NCI-H2081 treated with DMSO at 0.1 percent for 48 hours (cell line): ENCODE measurements at regions not wholly inside any gene's neighbourhood (a gene's known extent, or its start where the extent isn't known, plus 50 kb on each side); places are given as distances from the start of the nearest gene placed in this dataset.

Source experiments
- DNase-seq: peaks from one replicate; lab custom pipeline; 2025; lab: John Stamatoyannopoulos, UW

DNA sequence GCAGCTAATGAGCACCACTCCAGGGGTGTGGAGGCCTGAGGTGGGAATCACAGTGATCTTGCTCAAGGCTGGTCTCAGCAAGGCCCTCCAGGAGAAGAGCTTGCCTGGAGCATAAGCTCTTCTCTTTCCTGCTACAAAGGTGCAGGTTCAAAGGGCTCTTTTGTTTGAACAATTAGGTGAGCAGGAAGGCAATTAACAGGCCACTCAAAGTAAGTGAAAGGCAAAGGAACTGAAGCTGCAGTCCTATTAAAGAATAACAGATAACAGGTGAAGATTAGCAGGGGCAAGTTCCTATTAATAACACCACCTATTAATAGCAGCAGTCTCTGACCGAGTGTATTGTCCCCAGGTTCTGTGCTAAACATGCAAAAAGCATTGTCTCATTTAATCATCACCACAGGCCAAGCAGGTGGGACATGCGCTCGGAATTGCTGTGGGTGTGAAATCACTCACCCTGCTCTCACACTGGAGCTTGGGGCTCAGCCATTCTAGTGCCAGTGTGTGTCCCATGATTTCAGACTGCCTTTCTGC is 113.8 kb downstream of the RHOU start:
- DNase-seq = no peak

DNA sequence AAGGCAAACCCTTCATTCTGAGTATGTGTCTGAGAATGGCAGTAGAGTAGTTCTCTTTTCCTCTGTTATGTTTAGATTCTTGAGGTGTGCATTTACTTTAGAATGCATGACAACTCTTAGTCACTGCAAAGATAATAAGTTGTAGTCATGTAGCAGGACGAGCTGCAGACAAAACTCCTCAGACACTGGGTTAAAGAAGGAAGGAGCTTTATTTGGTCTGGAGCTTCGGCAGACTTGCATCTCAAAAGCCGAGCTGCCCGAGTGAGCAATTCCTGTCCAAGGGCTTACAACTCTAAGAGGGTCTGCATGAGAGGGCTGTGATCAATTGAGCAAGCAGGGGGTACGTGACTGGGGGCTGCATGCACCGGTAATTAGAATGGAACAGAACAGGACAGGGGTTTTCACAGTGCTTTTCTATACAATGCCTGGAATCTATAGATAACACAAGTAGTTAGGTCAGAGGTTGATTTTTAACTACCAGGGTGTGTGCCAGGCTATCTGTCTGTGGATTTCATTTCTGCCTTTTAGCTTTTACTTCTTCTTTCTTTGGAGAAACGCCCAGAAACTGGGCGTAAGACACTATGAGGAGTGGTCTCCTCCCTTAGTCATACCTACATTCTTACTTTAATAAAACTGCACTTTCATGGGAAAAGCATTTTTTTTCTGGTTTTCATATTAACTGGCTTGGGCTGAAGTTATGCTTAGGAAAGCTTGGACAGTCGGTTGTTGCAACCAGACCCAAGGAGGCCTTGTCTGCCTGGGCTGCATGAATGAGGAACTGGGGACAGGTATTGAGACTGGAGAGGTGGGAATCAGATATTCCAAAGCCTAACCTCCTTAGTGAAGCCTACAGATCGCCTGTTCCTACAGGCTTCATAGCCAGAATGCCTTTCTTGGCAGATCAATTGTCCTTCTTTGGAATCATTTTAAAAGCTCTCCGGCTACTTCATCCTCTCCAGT is 115.1 kb downstream of the RHOU start:
- DNase-seq = no peak

DNA sequence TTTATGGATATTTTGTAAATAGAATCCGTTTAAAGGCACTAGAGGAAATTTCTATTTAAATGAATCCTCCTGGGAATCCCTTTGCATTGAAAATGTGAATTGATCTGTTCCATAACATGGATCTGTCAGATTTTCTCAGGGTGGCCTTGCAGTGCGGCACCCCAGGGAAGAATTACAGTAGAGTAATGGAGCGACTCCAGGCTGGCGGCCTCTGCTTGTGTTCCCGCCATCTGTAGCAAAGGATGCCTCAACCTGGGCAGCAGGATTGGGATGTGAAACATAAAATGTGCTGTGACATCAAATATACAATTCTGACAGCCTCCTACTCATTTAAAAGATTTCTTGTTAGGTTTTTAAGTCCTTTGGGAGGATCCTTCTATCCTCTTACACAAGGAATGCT is 115.9 kb downstream of the RHOU start:
- no peak for DNase-seq

DNA sequence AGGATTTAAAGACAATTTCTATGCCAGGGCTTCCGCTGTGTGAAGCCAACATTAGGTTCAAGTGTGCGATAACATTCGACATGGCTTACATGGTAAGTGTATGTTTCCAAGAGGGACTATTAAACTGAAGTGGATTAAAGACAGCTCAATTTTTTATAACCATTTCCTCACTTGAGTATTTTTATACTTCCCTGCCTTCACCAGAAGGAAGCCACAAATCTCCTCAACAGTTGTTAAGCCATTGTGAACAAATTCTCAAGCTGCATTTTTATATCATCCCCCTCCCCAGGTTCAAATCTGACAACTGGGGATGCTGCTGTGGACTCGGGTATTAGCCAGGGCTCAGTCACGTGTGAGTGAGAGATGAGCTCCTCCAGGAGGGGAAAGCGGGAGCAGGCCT is 116.3 kb downstream of the RHOU start:
- DNase-seq = no peak

DNA sequence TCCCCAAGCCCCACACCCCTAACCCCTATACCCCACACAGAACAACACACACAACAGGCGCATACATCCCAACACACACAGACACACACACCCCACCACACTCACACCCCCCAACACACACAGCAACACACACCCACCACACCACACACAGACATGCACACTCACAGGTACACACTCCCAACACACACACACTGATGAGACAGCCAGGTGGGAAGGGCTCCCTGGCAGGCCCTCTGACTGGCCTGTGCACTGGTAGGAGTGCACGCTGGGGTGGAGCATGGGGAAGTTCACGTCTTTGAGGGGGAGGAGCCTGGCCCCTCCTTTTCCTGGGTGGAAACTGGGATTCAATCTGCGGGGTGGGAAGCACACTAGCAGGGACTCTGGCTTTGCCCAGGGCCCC is 116.7 kb downstream of the RHOU start:
- DNase-seq = no peak

DNA sequence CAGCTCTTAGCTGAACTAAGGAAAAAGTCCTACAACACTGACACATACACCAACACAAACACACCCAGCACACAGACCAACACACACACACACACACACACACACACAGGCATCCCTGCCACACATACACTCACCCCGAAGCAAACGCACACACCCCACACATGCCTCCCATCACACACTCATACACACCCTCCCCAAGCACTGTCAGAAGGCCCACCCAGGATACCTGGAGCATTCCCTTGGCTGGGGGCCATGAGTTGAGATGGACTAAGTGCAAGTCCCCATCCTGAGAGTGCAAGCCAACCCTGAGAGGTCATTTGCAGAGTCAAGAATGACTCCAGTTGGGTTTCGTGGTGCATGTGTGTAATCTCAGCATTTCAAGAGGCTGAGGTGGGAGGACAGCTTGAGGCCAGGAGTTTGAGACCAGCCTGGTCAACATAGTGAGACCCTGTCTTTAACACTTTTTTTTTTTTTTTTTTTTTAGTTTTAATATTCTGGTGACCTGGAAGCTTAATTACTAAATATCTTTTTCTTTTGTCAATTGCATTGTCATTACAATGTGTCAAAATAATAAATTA is 117.3 kb downstream of the RHOU start:
- DNase-seq = no peak

DNA sequence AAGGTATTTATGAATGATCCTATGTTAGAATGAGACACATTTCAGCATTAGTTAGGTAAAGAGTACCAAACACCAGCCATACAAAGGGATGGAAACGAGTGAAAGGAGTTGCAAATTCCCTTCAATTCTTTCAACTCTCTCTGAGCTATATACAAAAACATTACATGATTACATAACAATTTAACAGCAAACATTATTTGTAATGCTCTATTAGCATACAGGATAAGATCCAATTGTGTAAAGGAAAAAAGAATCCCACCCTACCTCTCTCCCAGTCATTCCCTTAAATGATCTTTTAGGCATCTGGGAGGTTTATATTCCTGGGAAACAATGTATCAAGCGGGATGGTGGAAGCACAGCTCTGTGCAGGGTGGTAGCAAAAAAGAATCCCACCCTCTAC is 117.9 kb downstream of the RHOU start:
- DNase-seq = no peak

DNA sequence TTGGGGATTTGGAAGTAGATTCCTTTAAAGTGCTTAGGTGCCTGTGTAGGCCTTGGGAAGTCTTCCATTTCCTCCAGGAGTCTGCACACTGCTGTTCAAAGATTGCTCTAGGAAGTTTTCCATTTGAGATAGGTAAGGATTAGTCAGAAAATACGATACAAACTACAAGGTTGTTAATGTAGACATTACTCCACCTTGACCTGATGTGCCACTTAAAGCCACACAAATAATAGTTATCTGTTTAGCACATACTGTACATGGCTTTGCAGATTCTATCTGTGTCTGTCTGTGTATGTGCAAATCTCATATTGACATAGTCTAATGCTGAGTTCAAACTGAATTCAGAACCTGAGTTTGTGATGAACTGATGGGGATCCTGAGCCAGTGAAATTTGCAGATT is 118.4 kb downstream of the RHOU start:
- no peak for DNase-seq

DNA sequence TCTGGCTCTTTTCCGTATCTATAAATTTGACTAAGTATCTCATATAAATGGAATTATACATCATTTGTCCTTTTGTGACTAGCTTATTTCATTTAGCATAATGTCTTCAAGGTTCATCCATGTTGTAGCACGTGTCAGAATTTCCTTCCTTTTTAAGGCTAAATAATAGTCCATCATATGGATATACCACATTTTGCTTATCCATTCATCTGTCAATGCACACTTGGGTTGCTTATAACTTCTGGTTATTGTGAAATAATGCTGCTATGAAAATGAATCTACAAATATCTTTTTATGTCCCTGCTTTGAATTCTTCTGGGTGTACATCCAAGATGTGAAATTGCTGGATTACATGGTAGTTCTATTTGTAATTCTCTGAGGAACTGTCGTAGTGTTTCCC is 119.6 kb downstream of the RHOU start:
- no peak for DNase-seq

DNA sequence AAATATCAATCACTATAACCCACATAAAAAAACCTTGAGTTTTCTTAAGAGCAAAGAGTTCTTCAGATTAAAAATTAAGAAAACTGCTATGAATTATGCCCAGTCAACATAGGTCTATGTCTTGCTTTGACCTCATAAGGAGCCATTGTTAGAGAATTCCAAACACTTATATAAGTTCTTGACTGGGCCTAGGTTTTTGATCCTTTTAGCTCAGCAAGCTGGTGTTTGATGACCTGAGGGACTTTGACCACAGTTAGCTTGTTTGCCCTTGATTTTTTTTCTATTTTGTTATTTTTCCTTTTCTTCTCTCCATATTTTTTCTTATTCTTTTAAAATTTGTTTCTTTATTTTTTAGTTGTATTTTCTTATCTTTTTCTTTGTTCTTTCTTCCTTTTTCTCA is 122.3 kb downstream of the RHOU start:
- DNase-seq = no peak

DNA sequence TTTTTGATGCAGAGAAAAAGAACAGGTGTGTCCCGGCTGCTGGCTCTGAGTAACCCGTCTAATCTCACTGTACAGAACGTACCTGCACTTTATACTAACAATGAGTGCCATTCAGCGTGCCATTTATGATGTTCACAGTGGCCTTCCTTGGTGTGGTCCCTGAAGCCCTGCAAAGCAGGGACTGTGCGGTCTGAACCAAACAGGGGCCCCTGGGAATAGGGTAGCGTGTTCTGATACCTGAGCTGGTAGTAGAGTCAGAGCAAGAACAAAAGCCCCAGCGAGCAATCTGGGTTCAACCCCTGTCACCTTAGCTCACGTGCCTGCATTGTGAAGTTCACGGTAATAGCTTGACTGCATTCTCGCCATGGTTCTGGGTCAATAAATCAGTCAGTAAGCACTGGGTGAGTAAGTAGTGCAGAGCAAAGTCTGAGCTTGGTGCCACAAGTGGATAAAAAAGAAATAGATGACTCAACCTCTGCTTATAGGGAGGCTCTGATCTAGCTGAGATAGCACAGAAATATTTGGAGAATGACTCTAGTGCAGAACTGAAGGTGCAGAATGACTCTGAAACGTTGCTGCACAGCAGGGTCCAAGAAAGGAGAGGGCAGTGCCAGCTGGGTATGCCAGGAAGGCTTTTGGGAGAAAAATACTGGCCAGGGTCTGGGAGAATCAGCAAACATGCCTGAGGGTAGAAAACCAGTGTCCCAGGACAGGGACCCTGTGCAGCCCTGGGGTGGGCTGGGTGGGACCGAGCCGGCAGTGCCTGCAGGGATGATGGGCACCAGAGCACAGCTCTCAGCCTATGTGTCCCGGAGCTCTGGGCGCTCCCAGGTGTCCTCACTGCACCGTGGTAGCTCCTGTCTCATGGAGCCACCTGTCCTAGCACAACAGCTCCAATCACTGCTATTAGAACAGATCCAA is 125.9 kb downstream of the RHOU start:
- no peak for DNase-seq

DNA sequence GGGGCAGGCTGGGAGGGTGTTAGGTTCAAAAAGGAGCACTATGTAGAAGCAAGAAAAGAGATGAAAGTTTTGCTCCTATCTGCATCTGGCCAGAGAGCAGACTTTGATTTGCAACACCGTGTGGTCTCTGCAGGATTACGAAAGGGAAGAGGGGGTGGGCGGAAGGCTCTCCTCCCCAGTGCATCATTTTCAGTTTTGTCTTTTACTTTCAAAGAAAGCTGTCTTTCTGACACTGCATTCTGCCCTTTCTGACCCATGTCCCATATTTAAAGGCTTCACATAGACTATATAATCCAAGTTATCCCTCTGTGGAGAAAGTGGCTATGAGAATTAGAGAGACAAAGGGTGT is 126.5 kb downstream of the RHOU start:
- no peak for DNase-seq

DNA sequence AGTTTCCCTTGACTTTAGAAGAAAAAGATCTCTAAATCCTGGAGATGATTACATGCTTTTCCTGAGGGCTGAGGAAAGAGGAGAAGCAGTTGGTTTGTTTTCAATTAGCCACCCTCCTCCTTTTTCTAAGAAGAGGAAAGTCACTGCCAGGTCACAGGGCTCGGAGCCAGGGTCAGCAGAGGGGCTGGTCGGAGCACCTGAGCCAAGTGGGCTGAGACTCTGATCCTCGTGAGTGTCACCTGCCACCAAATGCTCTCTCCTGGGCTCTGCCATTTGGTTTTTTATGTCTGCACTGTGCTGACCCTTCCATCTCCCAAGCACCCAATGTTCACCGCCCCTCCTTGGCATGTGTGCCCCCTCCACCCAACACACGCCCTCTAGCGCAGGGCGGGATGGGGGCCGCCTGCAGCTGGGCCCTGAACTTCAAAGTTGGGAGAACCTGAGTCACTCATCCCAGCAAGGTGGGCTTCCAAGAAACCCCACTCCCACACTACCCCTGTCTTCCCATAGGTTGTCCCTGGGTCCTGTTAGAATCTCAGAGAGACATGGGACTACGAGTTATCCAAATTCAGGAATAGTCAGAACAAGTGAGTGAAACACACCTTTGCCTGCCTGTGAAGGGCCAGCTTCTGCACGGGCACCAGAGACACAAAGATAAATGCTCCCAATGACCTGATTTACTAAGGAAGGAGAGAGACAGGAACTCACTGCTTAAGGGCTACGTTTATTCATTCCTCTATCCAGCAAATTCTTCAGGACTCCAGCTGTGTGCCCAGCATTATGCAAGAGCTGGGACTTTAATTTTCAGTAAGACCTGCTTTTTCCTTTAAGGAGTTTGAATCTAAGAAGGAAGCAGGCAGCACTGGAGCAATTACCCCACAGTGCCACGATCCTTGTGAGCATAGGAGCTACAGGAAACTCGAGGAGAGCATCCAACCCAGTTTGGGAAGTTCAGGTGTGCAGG is 127.5 kb downstream of the RHOU start:
- DNase-seq = no peak

DNA sequence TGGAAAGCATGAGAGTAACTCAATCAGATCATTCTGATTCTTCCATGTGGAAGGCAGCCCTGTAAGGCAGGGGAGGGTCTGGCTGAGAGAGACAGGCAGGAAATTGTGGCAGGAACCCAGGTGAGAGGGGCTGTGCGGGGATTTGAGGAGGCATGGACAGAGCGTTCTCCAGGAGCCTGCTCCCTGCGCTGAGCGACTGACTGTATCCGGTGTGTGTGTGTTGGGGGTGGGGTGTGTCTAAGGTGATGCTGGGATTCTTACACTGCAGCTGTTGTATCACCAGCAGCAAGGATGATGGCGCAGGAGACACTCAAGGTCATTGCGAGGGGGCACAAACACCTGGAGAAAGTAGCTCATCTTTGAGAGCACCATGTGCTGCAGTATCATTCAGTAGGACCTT is 128.5 kb downstream of the RHOU start:
- DNase-seq = no peak

DNA sequence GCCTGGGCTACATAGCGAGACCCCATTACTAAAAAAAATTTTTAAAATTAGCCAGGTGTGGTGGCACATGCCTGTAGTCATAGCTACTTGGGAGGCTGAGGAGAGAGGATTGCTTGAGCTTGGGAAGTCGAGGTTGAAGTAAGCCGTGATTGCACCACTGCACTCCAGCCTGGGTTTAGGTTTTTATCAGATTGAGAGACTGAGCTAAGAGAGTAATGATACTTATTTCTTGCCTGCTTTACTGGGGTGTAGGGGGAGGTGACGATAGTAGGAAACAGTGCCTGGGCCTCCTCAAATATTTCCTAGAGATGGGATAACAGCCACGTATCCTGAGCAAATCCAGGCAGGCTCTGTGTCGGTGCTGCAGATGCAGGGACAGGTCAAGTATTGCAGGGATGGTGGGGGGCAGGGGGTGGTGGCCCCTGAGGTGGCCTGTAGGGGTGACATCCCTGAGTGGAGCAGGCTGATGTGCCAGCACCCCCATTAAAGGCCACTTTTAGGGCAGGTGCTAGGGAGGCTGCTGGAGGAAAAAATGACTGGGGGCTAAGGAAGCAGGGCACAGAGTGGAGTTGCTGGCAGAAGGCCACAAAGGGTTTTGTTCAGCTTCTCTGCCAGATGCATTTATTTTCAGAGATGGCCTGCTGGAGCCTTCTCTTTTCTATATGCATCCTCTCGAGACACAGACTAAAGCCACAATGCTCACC is 130.5 kb downstream of the RHOU start:
- no peak for DNase-seq

DNA sequence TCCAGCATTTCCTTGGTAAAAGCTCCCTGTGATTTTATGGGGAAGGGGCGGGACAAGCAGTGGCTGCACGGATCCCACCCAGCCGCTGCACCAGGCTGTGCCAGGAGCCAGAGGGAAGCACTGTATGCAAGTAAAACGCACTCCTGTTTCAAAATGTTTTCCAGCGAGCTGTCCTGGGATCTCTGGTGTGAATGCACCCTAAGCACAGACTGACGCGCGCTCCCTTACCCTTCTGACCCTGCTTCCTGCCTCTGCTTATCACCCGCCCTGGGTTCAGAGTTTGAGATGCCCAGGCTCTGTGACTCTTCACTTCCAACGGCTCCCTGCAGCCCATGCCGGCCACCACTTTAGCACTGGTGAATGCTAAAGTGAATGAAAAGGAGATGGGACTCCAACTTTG is 131.2 kb downstream of the RHOU start:
- no peak for DNase-seq

DNA sequence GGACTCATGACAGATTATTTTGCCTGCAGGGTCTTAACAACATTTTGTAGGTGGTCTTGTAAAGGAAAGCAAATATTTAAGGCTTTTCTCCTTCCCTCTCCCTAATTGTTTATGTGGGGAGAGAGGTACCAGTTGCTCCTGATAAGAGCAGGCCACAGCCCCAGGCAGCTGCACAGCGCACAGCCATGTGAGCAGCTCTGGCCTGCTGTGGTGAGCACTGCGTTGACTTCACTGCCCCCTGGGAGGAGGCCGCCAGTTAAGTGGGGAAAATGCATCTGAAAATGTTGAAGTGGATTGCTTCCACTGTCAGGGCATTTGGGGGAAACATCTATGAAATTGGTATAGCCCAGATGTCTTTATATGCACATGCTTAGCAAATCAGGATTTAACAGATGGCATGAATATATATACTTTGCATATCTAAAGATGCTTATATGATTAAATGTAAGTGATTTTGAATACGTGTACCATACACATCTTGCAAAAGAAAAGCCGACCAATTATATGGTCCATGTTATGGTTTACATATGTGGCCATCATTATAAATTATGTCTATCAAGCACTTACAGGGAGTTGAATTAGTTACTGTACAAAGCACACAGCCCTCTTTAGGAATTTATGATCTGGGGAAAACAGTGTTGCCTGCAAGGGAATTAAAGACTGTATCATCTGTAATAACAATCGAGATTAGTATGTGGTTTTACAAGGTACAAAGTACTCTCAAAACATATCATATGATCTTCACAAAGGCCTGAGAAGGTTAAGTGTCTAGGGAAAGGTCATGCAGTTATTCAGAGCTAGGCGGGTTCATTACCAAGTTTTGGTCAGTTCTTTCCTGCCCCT is 132.1 kb downstream of the RHOU start:
- no peak for DNase-seq

DNA sequence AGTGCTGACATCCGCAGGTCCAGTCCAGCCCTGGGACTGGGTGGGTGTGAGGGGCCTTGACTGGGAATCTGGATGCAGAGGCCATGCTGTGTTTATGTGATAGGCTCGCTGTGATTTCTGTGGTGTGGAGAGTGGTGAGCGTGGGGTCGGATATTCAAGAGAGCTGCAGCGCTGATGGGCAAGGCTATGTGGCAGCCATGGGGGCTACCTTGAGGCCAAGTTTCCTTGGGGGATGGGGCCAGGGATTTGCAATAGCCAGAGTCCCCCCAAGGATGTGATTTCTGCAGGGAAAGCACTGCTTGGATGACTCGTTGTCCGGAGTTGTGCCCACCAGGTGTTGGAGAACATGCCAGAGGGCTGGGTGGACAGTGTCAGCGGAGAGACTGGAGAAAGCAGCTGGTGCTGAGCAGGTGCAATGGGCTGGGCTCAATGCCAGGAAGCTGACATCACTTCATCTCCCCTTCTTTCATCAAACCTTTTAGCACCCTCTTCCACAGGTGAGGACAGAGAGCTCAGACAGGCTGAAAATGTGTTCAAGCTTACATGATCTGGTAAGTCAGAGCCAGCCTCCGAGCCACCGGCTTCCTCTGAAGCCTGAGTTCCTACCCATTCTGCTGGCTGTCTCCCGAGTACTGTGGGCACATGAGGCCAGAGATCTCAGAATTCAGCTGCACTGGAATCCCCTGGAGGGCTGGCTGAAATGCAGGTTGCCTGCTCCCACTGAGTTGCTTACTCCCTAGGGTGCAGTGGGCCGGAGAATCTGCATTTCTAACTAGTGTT is 132.9 kb downstream of the RHOU start:
- peak; percentile 49 for DNase-seq

DNA sequence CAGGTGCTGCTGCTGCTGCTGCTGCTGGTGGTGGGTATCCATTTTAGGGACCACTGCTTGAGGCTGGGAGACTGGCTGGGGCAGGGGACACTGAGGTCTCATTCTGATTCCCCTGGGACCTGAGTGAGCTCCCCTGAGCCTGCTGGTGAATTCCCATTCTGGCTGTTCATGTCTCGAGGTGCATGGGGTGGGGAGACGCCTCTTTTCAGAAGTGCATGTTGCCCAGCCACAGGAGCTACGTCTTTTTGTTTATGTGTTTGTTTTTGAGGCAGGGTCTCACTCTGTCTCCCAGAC is 133.4 kb downstream of the RHOU start:
- DNase-seq = no peak
